H9 (cell line): ENCODE measurements at regions not wholly inside any gene's neighbourhood (a gene's known extent, or its start where the extent isn't known, plus 50 kb on each side); places are given as distances from the start of the nearest gene placed in this dataset.
A peak's percentile ranks its signal among the peaks of the same experiment; 100 is the strongest.

Experiments used
- DNase-seq: peaks from one replicate; pipeline ENCODE4 v3.0.0-alpha.2; 2017
- H2AFZ ChIP-seq: one replicate; pipeline ENCODE4 v1.6.1; 2013; ENCODE audit warnings: mild to moderate bottlenecking, low read length, control low read depth, moderate library complexity
- H2AK5ac ChIP-seq: 2 replicates; pipeline ENCODE4 v1.6.1; 2013; ENCODE audit warnings: low read length, control low read depth, mixed read lengths; ENCODE audit not compliant: insufficient read length
- H2BK120ac ChIP-seq: one replicate; pipeline ENCODE4 v1.6.1; 2013; ENCODE audit warnings: low read depth, mild to moderate bottlenecking, low read length, control low read depth, inconsistent platforms; ENCODE audit not compliant: poor library complexity, severe bottlenecking
- H2BK12ac ChIP-seq: 2 replicates; pipeline ENCODE4 v1.6.1; 2013; ENCODE audit warnings: low read length, control low read depth, mixed read lengths, low read depth; ENCODE audit not compliant: insufficient read length
- H2BK15ac ChIP-seq: 2 replicates; pipeline ENCODE4 v1.6.1; 2013; ENCODE audit warnings: low read depth, low read length, control low read depth
- H2BK20ac ChIP-seq: one replicate; pipeline ENCODE4 v1.6.1; 2013; ENCODE audit warnings: low read depth, mild to moderate bottlenecking, low read length, control low read depth, inconsistent platforms; ENCODE audit not compliant: poor library complexity, severe bottlenecking
- H2BK5ac ChIP-seq: 2 replicates; pipeline ENCODE4 v1.6.1; 2013; ENCODE audit warnings: low read length, control low read depth, mixed read lengths; ENCODE audit not compliant: insufficient read length
- H3K14ac ChIP-seq: 2 replicates; pipeline ENCODE4 v1.6.1; 2013; ENCODE audit warnings: low read length, control low read depth; ENCODE audit not compliant: insufficient read depth
- H3K18ac ChIP-seq: 2 replicates; pipeline ENCODE4 v1.6.1; 2013; ENCODE audit warnings: low read depth, mild to moderate bottlenecking, mixed read lengths, low read length, control low read depth; ENCODE audit not compliant: insufficient read length
- H3K23ac ChIP-seq: 2 replicates; pipeline ENCODE4 v1.6.1; 2013; ENCODE audit warnings: low read length, control low read depth, mixed read lengths, low read depth; ENCODE audit not compliant: insufficient read length
- H3K23me2 ChIP-seq: 2 replicates; pipeline ENCODE4 v1.6.1; 2013; ENCODE audit warnings: low read depth, mild to moderate bottlenecking, mixed read lengths, low read length, control low read depth; ENCODE audit not compliant: insufficient read length, poor library complexity, severe bottlenecking
- H3K27ac ChIP-seq: 2 replicates; pipeline ENCODE4 v1.5.1; 2013; ENCODE audit warnings: low read length, control low read depth, mixed read lengths, low read depth; ENCODE audit not compliant: insufficient read length
- H3K27me3 ChIP-seq: 2 replicates; pipeline ENCODE4 v1.6.1; 2013; ENCODE audit warnings: low read length, control low read depth, inconsistent platforms; ENCODE audit not compliant: insufficient read depth
- H3K4ac ChIP-seq: 2 replicates; pipeline ENCODE4 v1.6.1; 2013; ENCODE audit warnings: low read depth, mild to moderate bottlenecking, control low read depth, inconsistent platforms, low read length, moderate library complexity
- H3K4me1 ChIP-seq: 2 replicates; pipeline ENCODE4 v1.6.1; 2013; ENCODE audit warnings: low read length, control low read depth, inconsistent platforms; ENCODE audit not compliant: insufficient read depth
- H3K4me2 ChIP-seq: 2 replicates; pipeline ENCODE4 v1.6.1; 2013; ENCODE audit warnings: low read length, control low read depth, mixed read lengths; ENCODE audit not compliant: insufficient read length, insufficient read depth
- H3K56ac ChIP-seq: 2 replicates; pipeline ENCODE4 v1.6.1; 2013; ENCODE audit warnings: low read depth, mild to moderate bottlenecking, mixed read lengths, low read length, control low read depth; ENCODE audit not compliant: insufficient read length
- H3K79me1 ChIP-seq: 2 replicates; pipeline ENCODE4 v1.6.1; 2013; ENCODE audit warnings: low read depth, mild to moderate bottlenecking, moderate library complexity, low read length, control low read depth, inconsistent platforms; ENCODE audit not compliant: insufficient read depth, poor library complexity, severe bottlenecking
- H3K79me2 ChIP-seq: 2 replicates; pipeline ENCODE4 v1.6.1; 2013; ENCODE audit warnings: low read length, control low read depth, inconsistent platforms; ENCODE audit not compliant: insufficient read depth
- H3K9ac ChIP-seq: 2 replicates; pipeline ENCODE4 v1.6.1; 2013; ENCODE audit warnings: low read length, control low read depth, mixed read lengths; ENCODE audit not compliant: insufficient read length; ENCODE audit errors: extremely low read depth
- H3K9me3 ChIP-seq: one replicate; pipeline ENCODE4 v1.6.1; 2013; ENCODE audit warnings: low read depth, low read length, inconsistent platforms; ENCODE audit not compliant: control insufficient read depth
- H3T11ph ChIP-seq: one replicate; pipeline ENCODE4 v1.6.1; 2013; ENCODE audit warnings: mild to moderate bottlenecking, low read length, control low read depth, inconsistent platforms
- H4K20me1 ChIP-seq: one replicate; pipeline ENCODE4 v1.6.1; 2013; ENCODE audit not compliant: control insufficient read depth, insufficient read length, insufficient read depth
- H4K5ac ChIP-seq: 2 replicates; pipeline ENCODE4 v1.6.1; 2013; ENCODE audit warnings: low read depth, mild to moderate bottlenecking, mixed read lengths, low read length, control low read depth; ENCODE audit not compliant: insufficient read length
- H4K8ac ChIP-seq: replicated peaks from 2 replicates; pipeline ENCODE4 v1.6.1; 2013; ENCODE audit warnings: low read length, control low read depth, mixed read lengths, low read depth; ENCODE audit not compliant: insufficient read length
- H4K91ac ChIP-seq: 2 replicates; pipeline ENCODE4 v1.6.1; 2013; ENCODE audit warnings: low read depth, mild to moderate bottlenecking, moderate library complexity, mixed read lengths, low read length, control low read depth; ENCODE audit not compliant: insufficient read length
- H3K27ac Mint-ChIP-seq, 3 experiments: 2 replicates in 2 of 3; 3 replicates in 1 of 3; pipeline ENCODE4 v1.8.0; 2020 to 2021; ENCODE audit warnings: mixed read lengths in 3 of 3, mild to moderate bottlenecking in 1 of 3, moderate library complexity in 1 of 3
- H3K27me3 Mint-ChIP-seq: 2 replicates; pipeline ENCODE4 v1.8.0; 2021; ENCODE audit warnings: low read depth, mild to moderate bottlenecking, moderate library complexity, mixed read lengths
- H3K36me3 Mint-ChIP-seq, 3 experiments: 2 replicates in 2 of 3; 3 replicates in 1 of 3; pipeline ENCODE4 v1.8.0; 2020 to 2021; ENCODE audit warnings: low read depth in 3 of 3, mixed read lengths in 3 of 3; ENCODE audit not compliant: insufficient read depth in 1 of 3
- H3K4me1 Mint-ChIP-seq, 2 experiments: 2 replicates each; pipeline ENCODE4 v1.8.0; 2020; ENCODE audit warnings: mixed read lengths in 2 of 2
- H3K4me3 Mint-ChIP-seq, 2 experiments: 2 replicates in 1 of 2; 3 replicates in 1 of 2; pipeline ENCODE4 v1.8.0; 2020 to 2021; ENCODE audit warnings: mild to moderate bottlenecking in 2 of 2, mixed read lengths in 2 of 2, moderate library complexity in 1 of 2
- H3K9me3 Mint-ChIP-seq, 2 experiments: 2 replicates in 1 of 2; 3 replicates in 1 of 2; pipeline ENCODE4 v1.8.0; 2020; ENCODE audit warnings: mild to moderate bottlenecking in 2 of 2, mixed read lengths in 2 of 2, moderate library complexity in 1 of 2
- CTCF ChIP-seq: fragments of 200-600 bp; sonication (generic); conservative IDR thresholded peaks from 3 replicates; pipeline ENCODE4 v1.8.0; 2021; ENCODE audit warnings: antibody characterized with exemption, mild to moderate bottlenecking
- WGBS: extraction: QIAGEN DNeasy Blood & Tissue Kit; methylation state at CpG from one replicate; pipeline ENCODE4 v1.1.7; 2013; ENCODE audit warnings: missing lambda C conversion rate, low lambda C conversion rate, mixed read lengths; ENCODE audit not compliant: insufficient read length; ENCODE audit errors: extremely low coverage; 5-methylcytosine and 5-hydroxymethylcytosine counted together

GRCh38 chr11:114846416-114846791 lies 168.1 kb downstream of the NXPE2 start:
- Histone ChIP-seq H3K27ac (no peak overlapping the region), H3K18ac (no peak overlapping the region), H3K4ac (no peak overlapping the region), H3K27me3 (no peaks in the 10 kb centered on the region), H2BK15ac (no peak overlapping the region), H3T11ph (no peak overlapping the region), H3K23ac (no peak overlapping the region), H3K79me1 (no peaks in the 10 kb centered on the region), H2BK12ac (no peak overlapping the region), H2BK120ac (no peak overlapping the region), H2BK5ac (no peak overlapping the region), H3K56ac (no peak overlapping the region), H2AFZ (no peak overlapping the region), H4K20me1 (no peaks in the 10 kb centered on the region), H3K14ac (no peak overlapping the region), H3K4me2 (no peak overlapping the region), H3K9me3 (no peaks in the 10 kb centered on the region), H2AK5ac (no peak overlapping the region), H3K79me2 (no peaks in the 10 kb centered on the region), H3K9ac (no peak overlapping the region), H4K91ac (no peak overlapping the region), H3K4me1 (no peaks in the 10 kb centered on the region), H2BK20ac (no peak overlapping the region), H3K23me2 (no peaks in the 10 kb centered on the region), H4K8ac (no peak overlapping the region), H4K5ac (no peak overlapping the region)
- H3K9me3 Mint-ChIP-seq, result peaks cover 2 to 6% of the 10 kb centered on the region in 2 experiments; a peak in 2 of 5 replicates
- no peak; the same call in 2 of the 3 replicates for TF ChIP-seq CTCF
- H3K4me1 Mint-ChIP-seq, result peaks cover 32 to 46% of the 10 kb centered on the region in 2 experiments
- H3K36me3 Mint-ChIP-seq, result peaks cover 0 to 4% (median 0%) of the 10 kb centered on the region in 3 experiments; a peak in 1 of 7 replicates
- DNase-seq, result peak; percentile 55
- H3K4me3 Mint-ChIP-seq, result no peak overlapping the region
- H3K27ac Mint-ChIP-seq, result no peak overlapping the region
- no CpG with 5 or more reads among the region's 3 CpGs for WGBS
- peaks cover 14% of the 10 kb centered on the region for H3K27me3 Mint-ChIP-seq
